GM13977 (cell line): ENCODE measurements at regions not wholly inside any gene's neighbourhood (a gene's known extent, or its start where the extent isn't known, plus 50 kb on each side); places are given as distances from the start of the nearest gene placed in this dataset.
"Not testable (repeated sequence)": the region's sequence is repeated elsewhere in the genome, so short reads cannot be mapped to it uniquely, and the experiment has no call there.

Source experiments
- DNase-seq: peaks from one replicate; pipeline ENCODE4 v3.0.0; 2012; ENCODE audit warnings: low spot score
- CTCF ChIP-seq: IDR thresholded peaks from 2 replicates; pipeline ENCODE4 v1.5.1; 2012; ENCODE audit warnings: mild to moderate bottlenecking, control low read depth; ENCODE audit not compliant: insufficient read depth; ENCODE audit errors: extremely low read depth, missing control alignments
- in situ Hi-C: fragments of 300-500 bp; cut with MboI; formaldehyde crosslinking; loops from one replicate; pipeline ENCODE4 v1.12.0; 2022; ENCODE audit warnings: low sequenced_read_pairs, low pct_unique_long_range_greater_than_20kb, mixed read lengths, inconsistent platforms; ENCODE audit not compliant: unreplicated experiment

GRCh38 chr6:76770281-76770680, 693.0 kb downstream of the HTR1B start:
- DNase-seq = no peak

DNA sequence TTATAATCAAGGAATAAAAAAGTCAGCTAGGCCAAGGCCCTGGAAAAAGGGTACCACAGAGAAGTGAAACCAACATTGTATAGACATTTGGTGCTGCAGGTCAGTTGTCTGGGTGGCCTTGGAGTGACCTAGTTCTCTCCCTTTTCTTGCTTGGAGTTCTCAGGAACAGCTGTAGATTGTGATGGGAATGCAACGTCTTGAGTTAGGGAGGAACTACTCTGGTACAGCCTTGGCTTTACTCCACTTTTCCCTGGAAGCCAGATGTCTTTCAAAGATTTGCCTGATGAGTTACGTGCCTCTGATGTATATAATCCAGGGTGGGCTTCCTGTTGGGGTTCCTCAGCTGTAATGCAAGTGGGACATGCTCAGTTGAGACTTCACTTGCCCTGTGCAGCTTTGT, 694.7 kb downstream of the HTR1B start:
- in situ Hi-C loops = no loop called here
- no peak for TF ChIP-seq CTCF
- no peak for DNase-seq

More at GRCh38 chr6:76770281-76770680, 693.0 kb downstream of the HTR1B start:
- in situ Hi-C loops = no loop called here
- no peak for TF ChIP-seq CTCF

GRCh38 chr6:76764057-76764456, 691.6 kb upstream of the IMPG1 start:
- no peak for TF ChIP-seq CTCF
- in situ Hi-C loops = no loop called here
- DNase-seq = no peak

- TF ChIP-seq CTCF = no peak
- in situ Hi-C loops = no loop called here
- DNase-seq = no peak
These were observed 680.4 kb upstream of the IMPG1 start for GRCh38 chr6:76752841-76753240.

DNA sequence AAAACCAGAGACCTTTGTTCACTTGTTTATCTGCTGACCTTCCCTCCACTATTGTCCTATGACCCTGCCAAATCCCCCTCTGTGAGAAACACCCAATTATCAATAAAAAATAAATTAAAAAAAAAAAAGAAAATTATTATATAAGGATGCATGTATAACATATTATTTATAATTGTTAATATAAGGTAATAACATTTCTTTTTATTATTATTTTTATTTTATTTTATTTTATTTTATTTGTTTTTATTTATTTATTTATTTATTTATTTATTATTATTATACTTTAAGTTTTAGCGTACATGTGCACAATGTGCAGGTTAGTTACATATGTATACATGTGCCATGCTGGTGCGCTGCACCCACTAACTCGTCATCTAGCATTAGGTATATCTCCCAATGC, 672.9 kb upstream of the IMPG1 start:
- in situ Hi-C loops, DNase-seq: not testable (repeated sequence)

DNA sequence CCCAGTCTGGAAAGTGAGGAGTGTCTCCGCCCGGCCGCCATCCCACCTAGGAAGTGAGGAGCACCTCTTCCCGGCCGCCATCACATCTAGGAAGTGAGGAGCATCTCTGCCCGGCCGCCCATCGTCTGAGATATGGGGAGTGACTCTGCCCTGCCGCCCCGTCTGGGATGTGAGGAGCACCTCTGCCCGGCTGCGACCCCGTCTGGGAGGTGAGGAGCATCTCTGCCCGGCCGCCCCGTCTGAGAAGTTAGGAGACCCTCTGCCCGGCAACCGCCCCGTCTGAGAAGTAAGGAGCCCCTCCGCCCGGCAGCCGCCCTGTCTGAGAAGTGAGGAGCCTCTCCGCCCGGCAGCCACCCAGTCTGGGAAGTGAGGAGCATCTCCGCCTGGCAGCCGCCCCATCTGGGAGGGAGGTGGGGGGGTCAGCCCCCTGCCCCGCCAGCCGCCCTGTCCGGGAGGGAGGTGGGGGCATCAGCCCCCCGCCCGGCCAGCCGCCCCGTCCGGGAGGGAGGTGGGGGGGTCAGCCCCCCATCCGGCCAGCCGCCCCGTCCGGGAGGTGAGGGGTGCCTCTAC, 671.8 kb upstream of the IMPG1 start:
- in situ Hi-C loops, DNase-seq: not testable (repeated sequence)

DNA sequence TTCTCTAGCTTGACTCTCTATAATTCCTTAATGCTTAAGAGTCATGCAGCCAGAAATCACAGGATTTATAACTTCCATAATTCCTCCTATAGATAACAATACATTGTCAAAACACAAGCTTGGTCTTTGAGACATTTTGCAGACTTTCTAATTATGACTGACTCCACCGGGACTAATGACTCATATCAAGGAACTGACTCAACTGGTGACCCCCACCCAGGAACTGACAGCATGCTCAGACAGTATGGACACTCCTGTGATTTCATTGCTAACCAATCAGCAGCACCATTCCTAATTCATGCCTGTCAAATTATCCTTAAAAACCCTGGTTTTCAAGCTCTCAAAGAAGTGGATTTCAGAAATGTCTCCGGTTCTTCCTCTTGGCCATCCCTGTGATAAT, 670.5 kb upstream of the IMPG1 start:
- in situ Hi-C loops = no loop called here
- TF ChIP-seq CTCF = no peak
- DNase-seq = peak; percentile 6

DNA sequence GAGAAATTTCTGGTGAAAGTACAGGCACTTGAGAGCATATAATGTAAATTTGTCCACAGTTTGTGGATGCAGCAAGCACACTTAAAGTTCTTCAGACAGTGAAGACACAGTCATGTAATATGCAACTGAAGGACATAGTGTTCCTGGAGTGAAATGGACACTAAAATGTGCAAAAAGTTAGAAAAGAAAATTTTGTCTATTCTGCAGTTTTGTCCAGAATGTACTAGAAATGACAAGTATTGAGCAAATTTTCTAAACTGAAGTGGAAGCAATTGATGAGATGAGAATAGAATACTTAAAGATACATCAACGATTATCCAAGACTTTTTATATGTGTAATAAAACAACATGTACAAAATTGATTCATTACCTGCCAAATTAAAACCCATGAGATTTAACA, 647.0 kb upstream of the IMPG1 start:
- in situ Hi-C loops = no loop called here
- TF ChIP-seq CTCF = no peak
- no peak for DNase-seq
